ENCODE measurements at regions not wholly inside any gene's neighbourhood (a gene's known extent, or its start where the extent isn't known, plus 50 kb on each side); places are given as distances from the start of the nearest gene placed in this dataset.
"Not testable (repeated sequence)": the region's sequence is repeated elsewhere in the genome, so short reads cannot be mapped to it uniquely, and the experiment has no call there.

DNA sequence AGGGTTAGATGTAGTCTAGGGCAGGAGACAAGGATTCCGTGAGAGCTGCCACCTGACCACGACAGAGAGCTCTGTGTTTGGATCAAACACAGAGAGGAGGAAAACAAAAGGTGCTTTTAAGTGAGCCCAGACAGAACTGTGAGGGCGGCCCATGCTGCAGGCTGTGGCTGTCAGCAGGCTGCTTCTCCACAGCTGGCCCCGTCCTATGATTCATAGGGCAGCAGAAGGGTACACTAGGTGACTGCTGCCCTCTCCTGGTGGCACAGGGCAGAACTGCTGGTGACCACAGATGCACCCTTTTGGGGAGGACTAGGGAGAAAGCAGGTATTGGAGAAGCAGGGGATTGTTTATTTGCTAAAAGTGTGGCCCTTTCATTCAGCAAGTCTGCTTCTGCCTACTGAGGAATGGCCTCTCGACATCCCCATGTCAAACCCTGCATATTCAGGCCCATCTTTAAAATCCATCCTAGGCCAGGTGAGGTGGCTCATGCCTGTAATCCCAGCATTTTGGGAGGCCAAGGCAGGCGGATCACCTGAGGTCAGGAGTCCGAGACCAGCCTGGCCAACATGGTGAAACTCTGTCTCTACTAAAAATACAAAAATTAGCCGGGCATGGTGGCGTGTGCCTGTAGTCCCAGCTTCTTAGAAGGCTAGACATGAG is 234.4 kb upstream of the FRG2C start:
- H3K27ac Mint-ChIP-seq; H3K9me3 Mint-ChIP-seq; H3K4me3 Mint-ChIP-seq; H3K27me3 Mint-ChIP-seq (ENCODE audit: low read depth); H3K36me3 Mint-ChIP-seq (ENCODE audit: low read depth); H3K4me1 Mint-ChIP-seq (ENCODE audit: low read depth): not testable (repeated sequence)
- DNase-seq (ENCODE audit: low spot score): peak; percentile 58

- H3K27ac Mint-ChIP-seq; H3K4me1 Mint-ChIP-seq (ENCODE audit: low read depth); H3K27me3 Mint-ChIP-seq (ENCODE audit: low read depth); H3K9me3 Mint-ChIP-seq; H3K36me3 Mint-ChIP-seq (ENCODE audit: low read depth); DNase-seq (ENCODE audit: low spot score); H3K4me3 Mint-ChIP-seq: not testable (repeated sequence)
These were observed 233.7 kb upstream of the FRG2C start for GRCh38 chr3:75430406-75430805.

DNA sequence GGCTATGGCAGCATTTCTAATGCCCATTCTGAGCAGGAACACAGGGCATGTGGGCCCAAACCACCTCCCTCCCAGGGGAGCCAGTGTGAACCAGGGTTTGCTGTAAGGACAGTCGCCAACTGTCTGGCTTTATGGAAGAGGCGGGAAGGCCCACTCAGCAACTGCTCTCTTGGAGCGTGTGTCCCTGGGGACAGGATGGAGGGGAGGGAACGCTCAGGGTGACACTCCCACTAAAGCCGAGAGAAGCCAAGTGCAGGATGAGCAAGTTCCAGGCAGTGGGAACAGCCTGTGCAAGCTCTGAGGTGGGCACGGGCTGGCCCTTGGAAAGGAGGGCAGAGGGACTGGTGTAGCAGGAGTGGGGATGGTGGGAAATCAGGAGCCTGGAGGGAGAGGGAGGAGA is 233.0 kb upstream of the FRG2C start:
- not testable (repeated sequence) for H3K27ac Mint-ChIP-seq; H3K36me3 Mint-ChIP-seq (ENCODE audit: low read depth); H3K4me3 Mint-ChIP-seq; H3K4me1 Mint-ChIP-seq (ENCODE audit: low read depth); H3K27me3 Mint-ChIP-seq (ENCODE audit: low read depth); H3K9me3 Mint-ChIP-seq; DNase-seq (ENCODE audit: low spot score)

DNA sequence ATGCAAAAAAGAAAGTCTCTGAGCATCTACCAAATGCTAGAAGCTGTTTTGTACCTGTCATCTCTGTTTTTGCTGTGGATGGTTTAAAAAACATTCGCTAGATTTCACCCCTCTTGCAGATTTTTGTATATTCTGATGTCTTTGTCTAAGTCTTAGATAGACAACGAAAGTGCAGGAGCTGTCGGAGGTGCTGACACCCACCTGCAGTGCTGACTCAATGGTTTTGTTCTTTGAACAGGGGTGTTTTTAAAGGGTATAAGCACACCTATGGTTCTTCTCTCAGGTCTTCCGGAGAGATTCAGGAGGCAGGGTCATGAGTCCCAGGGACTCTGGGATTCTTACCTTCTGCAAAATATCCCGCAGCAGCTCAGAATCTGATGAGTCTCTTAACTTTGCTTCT is 231.7 kb upstream of the FRG2C start:
- H3K9me3 Mint-ChIP-seq; DNase-seq (ENCODE audit: low spot score); H3K36me3 Mint-ChIP-seq (ENCODE audit: low read depth); H3K4me3 Mint-ChIP-seq; H3K27ac Mint-ChIP-seq; H3K27me3 Mint-ChIP-seq (ENCODE audit: low read depth): not testable (repeated sequence)
- peaks cover 11% of the 10 kb centered on the region for H3K4me1 Mint-ChIP-seq (ENCODE audit: low read depth)

GRCh38 chr3:75432885-75433284 is 231.2 kb upstream of the FRG2C start:
- not testable (repeated sequence) for H3K27ac Mint-ChIP-seq; H3K36me3 Mint-ChIP-seq (ENCODE audit: low read depth)

GRCh38 chr3:75433295-75433694 is 230.8 kb upstream of the FRG2C start:
- not testable (repeated sequence) for H3K4me3 Mint-ChIP-seq; DNase-seq (ENCODE audit: low spot score); H3K9me3 Mint-ChIP-seq; H3K27me3 Mint-ChIP-seq (ENCODE audit: low read depth); H3K36me3 Mint-ChIP-seq (ENCODE audit: low read depth)
- Mint-ChIP-seq H3K27ac (peak overlapping the region; percentile 69), H3K4me1 (ENCODE audit: low read depth) (peaks cover 11% of the 10 kb centered on the region)

More at GRCh38 chr3:75432885-75433284, 231.2 kb upstream of the FRG2C start:
- H3K4me1 Mint-ChIP-seq (ENCODE audit: low read depth): peaks cover 11% of the 10 kb centered on the region
- not testable (repeated sequence) for H3K27me3 Mint-ChIP-seq (ENCODE audit: low read depth); H3K9me3 Mint-ChIP-seq; DNase-seq (ENCODE audit: low spot score); H3K4me3 Mint-ChIP-seq

DNA sequence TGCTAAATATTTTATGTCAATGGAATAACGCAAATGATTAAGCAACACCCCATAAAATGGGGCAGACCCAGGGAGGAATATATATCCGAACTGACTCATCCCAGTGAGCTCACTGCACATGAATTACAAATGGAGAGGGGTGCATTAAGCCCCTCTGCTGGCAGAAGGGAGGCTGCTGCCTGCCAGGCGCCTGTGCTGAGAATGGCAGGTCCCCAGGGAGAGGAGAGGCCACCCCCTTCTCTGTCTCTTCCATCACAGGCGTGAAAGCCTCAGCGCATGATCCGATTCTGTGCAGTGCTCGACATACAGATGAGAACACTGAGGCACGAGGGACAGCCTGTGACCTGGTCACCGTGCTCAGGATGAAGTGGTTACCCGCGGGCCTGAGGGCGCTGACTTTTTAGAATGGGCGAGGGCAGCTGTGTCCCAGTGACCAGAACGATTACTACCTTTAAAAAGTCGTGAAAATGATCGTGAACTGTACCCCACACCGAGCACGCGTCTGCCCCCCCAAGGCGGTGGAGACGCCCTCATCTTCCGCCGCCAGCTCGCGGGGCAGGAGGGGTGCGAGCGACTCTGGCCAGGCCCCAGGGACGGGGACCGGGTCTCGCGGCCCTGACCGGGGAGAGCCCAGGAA is 229.7 kb upstream of the FRG2C start:
- H3K4me1 Mint-ChIP-seq (ENCODE audit: low read depth); H3K36me3 Mint-ChIP-seq (ENCODE audit: low read depth); H3K9me3 Mint-ChIP-seq; H3K27me3 Mint-ChIP-seq (ENCODE audit: low read depth): not testable (repeated sequence)
- H3K4me3 Mint-ChIP-seq: peak overlapping the region; percentile 88
- peak; percentile 13 for DNase-seq (ENCODE audit: low spot score)
- peak overlapping the region; percentile 69 for H3K27ac Mint-ChIP-seq

DNA sequence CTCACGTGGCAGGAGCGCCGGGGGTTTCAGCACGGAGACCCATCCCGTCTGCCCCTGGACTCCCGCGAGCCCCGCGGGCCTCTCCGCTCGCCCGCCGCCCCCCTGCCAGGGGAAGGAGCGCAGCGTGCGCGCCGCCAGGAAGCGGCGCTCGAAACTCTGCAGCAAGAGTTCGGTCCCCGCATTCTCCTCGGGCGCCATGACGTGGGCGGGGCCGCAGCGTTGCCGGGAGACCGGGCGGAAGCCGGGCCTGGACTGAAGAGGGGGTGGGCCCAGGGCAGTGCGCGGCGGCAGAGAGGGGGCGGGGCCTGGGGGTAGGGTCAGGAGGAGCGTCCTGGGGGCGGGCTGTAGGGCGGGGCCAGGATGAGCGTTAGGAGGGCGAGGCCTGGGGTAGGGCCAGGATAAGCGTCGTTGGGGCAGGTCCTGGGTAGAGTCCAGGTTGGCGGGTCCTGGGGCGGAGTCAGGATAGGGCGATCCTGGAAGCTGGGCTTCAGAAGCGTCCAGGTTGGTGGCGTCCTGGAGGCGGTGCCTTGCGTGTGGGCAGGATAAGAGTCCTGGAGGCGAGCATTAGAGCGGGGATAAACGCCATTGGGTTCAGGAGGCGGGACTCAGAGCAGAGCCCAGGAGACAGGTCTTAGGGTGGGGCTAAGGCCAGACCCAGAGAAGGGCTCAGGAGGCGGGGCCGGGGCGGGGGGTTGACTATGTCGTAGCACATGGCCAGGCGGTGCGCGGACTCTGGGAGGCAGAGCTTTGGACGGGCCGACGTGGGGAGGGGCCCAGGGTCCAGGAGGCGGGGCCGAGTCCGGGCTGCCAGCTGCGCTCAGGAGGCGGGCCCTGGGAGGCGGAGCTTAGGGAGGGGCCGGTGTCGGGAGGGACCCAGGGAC is 229.0 kb upstream of the FRG2C start:
- H3K4me1 Mint-ChIP-seq (ENCODE audit: low read depth): not testable (repeated sequence)

GRCh38 chr3:75435794-75436400 is 228.2 kb upstream of the FRG2C start:
- not testable (repeated sequence) for DNase-seq (ENCODE audit: low spot score); H3K4me1 Mint-ChIP-seq (ENCODE audit: low read depth); H3K27me3 Mint-ChIP-seq (ENCODE audit: low read depth); H3K9me3 Mint-ChIP-seq; H3K36me3 Mint-ChIP-seq (ENCODE audit: low read depth)
- H3K27ac Mint-ChIP-seq: peak overlapping the region; percentile 100
- peak overlapping the region; percentile 100 for H3K4me3 Mint-ChIP-seq

More for the DNA sequence above, 229.0 kb upstream of the FRG2C start:
- H3K27me3 Mint-ChIP-seq (ENCODE audit: low read depth); H3K36me3 Mint-ChIP-seq (ENCODE audit: low read depth); H3K9me3 Mint-ChIP-seq: not testable (repeated sequence)
- DNase-seq (ENCODE audit: low spot score): peak; percentile 94
- H3K27ac Mint-ChIP-seq: peak overlapping the region; percentile 100
- peak overlapping the region; percentile 100 for H3K4me3 Mint-ChIP-seq

DNA sequence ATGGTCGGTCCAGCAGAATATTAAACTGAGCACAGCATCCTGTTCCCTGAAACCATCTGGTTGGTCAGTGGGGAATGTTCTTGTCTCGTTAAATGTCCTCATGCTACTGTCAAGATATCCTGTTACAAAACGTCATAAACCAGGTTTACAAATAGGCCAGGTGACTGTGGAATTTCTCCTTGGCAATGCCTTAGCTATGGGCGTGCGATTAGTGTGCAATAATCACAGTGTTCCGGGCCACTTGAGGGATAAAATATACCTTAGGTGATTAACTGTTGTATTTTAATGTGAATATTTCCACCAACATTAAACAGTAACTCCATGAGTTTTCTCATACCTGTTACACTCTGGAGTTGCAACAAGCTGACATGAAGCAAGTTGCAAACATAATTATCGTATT is 223.1 kb upstream of the FRG2C start:
- not testable (repeated sequence) for DNase-seq (ENCODE audit: low spot score); H3K9me3 Mint-ChIP-seq; H3K4me3 Mint-ChIP-seq; H3K27ac Mint-ChIP-seq; H3K36me3 Mint-ChIP-seq (ENCODE audit: low read depth); H3K4me1 Mint-ChIP-seq (ENCODE audit: low read depth); H3K27me3 Mint-ChIP-seq (ENCODE audit: low read depth)

GRCh38 chr3:75444634-75445033 is 219.5 kb upstream of the FRG2C start:
- H3K4me1 Mint-ChIP-seq (ENCODE audit: low read depth); H3K27me3 Mint-ChIP-seq (ENCODE audit: low read depth); H3K36me3 Mint-ChIP-seq (ENCODE audit: low read depth); DNase-seq (ENCODE audit: low spot score); H3K9me3 Mint-ChIP-seq; H3K27ac Mint-ChIP-seq; H3K4me3 Mint-ChIP-seq: not testable (repeated sequence)

- DNase-seq (ENCODE audit: low spot score); H3K36me3 Mint-ChIP-seq (ENCODE audit: low read depth); H3K9me3 Mint-ChIP-seq; H3K4me1 Mint-ChIP-seq (ENCODE audit: low read depth); H3K4me3 Mint-ChIP-seq; H3K27me3 Mint-ChIP-seq (ENCODE audit: low read depth); H3K27ac Mint-ChIP-seq: not testable (repeated sequence)
These were observed 218.9 kb upstream of the FRG2C start for GRCh38 chr3:75445234-75445633.

GRCh38 chr3:75446948-75447347 is 217.2 kb upstream of the FRG2C start:
- not testable (repeated sequence) for H3K4me3 Mint-ChIP-seq; H3K27ac Mint-ChIP-seq; H3K4me1 Mint-ChIP-seq (ENCODE audit: low read depth); H3K36me3 Mint-ChIP-seq (ENCODE audit: low read depth); H3K27me3 Mint-ChIP-seq (ENCODE audit: low read depth); H3K9me3 Mint-ChIP-seq; DNase-seq (ENCODE audit: low spot score)

GRCh38 chr3:75453328-75453727 is 210.8 kb upstream of the FRG2C start:
- H3K27me3 Mint-ChIP-seq (ENCODE audit: low read depth); DNase-seq (ENCODE audit: low spot score); H3K27ac Mint-ChIP-seq; H3K9me3 Mint-ChIP-seq; H3K4me3 Mint-ChIP-seq; H3K4me1 Mint-ChIP-seq (ENCODE audit: low read depth); H3K36me3 Mint-ChIP-seq (ENCODE audit: low read depth): not testable (repeated sequence)
